ENCODE measurements at regions not wholly inside any gene's neighbourhood (a gene's known extent, or its start where the extent isn't known, plus 50 kb on each side); places are given as distances from the start of the nearest gene placed in this dataset.

DNA sequence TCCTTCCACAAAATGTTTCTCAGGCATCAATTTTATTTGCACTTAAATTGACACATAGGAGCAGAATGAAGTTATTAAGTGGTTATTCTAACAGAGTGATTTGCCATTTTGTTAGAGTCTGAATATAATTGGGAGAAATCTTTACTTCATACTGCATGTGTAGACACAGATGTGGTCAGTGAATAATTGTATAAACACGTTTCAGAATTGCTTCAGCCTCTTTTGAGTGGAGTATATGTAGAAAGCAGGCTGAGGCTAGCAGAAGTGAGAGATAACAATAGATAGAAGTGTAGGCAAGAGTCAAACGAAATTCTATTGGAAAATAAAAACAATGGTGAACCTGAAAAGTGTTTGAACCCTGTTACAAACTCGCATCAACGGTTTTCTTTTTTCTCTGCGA, 270.7 kb downstream of the TMEM167A start:
- no peak for DNase-seq (ENCODE audit: low spot score)

GRCh38 chr5:82804155-82804690, 273.0 kb downstream of the TMEM167A start:
- no peak for DNase-seq (ENCODE audit: low spot score)

DNA sequence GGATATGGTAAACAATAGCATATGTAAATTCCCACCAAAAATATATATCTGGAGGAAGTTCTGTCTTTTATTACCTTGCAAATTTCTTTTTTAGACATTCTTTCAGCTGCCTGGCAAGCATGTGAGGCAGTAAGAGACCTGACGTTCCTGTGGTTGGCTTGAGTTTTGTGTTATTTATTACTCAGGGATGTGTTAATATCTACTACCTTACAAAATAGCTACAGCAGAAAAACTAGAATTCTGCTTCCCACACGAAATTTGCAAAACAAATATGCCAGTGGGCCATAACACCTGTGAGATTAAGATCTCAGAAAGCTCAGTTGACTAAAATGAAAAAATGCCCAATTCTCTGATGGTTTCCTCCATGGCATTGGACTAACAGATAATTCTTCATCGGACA, 274.2 kb downstream of the TMEM167A start:
- DNase-seq (ENCODE audit: low spot score), result no peak

- no peak for DNase-seq (ENCODE audit: low spot score)
Observed at GRCh38 chr5:82800826-82801225, 276.4 kb downstream of the TMEM167A start.

- DNase-seq (ENCODE audit: low spot score), result no peak
Observed at GRCh38 chr5:82799361-82800077, 277.7 kb downstream of the TMEM167A start.

DNA sequence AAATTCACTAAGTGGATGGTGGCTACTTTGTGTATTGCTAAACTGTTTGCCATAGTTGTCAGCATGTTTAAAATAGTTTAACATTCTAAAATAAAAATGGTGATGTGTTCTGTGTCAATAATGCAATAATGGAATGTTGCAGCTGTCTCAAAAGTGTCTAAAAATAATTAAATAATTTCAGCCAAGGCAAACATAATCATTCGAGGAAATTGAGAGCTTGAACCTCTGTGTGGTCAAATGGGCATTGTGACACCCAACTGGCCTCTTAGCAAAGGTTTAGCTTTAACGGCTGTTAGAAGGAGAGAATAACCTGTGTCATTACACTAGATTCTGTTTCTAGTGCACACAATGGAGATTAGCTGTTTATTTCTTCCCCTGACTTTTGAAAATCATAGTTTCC, 278.5 kb downstream of the TMEM167A start:
- no peak for DNase-seq (ENCODE audit: low spot score)

- no peak for DNase-seq (ENCODE audit: low spot score)
Observed at GRCh38 chr5:82796643-82797416, 280.4 kb downstream of the TMEM167A start.

GRCh38 chr5:82794876-82795275, 282.3 kb downstream of the TMEM167A start:
- DNase-seq (ENCODE audit: low spot score), result no peak

DNA sequence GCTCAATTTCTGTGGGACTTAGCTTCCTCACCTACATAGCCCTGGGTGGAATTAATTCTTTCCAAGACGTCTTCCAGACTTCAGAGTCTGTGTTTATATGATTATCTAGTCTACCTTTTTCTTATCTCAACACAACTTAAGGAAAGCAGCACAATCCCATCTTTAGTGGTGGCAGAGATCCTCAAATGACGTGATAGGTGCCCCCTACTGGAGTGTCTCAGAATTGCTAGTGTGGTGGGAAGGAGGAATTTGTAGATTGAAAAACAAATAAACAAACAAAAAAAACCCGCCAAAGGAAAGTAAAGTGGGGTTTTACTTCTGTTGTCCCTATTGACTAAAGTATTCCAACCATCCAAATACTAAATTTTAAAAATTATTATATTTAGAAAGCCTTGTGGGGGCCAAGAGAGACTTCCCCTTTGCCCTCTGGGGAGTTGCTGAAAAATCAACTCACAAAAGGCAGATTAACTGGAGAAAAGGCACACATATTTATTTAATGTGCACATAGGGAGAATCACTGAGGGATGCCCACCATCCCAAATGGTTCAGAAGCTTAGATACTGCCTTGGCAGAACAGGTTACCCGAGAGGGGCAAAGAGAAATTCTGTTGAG, 283.3 kb downstream of the TMEM167A start:
- DNase-seq (ENCODE audit: low spot score), result peak; percentile 32

DNA sequence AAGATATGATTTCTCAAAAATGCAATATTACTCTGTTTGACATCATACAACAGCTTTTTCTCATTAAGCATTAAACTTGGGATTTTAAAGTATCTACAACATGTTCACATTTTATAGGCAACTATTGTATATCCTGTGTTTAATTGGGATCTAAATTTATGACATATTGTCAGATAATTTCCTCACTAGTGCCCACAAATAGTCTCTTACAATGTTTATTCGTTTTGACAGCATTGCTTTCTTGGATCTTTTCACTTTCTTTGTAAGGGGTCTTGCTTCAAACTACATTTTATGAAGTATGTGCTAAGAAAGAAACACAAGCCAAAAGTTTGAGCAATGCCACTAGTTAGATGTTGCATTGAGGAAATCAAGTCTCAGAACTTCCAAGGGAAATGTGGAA, 285.1 kb downstream of the TMEM167A start:
- DNase-seq (ENCODE audit: low spot score), result no peak

- no peak for DNase-seq (ENCODE audit: low spot score)
Observed at GRCh38 chr5:82789095-82789494, 288.1 kb downstream of the TMEM167A start.

DNA sequence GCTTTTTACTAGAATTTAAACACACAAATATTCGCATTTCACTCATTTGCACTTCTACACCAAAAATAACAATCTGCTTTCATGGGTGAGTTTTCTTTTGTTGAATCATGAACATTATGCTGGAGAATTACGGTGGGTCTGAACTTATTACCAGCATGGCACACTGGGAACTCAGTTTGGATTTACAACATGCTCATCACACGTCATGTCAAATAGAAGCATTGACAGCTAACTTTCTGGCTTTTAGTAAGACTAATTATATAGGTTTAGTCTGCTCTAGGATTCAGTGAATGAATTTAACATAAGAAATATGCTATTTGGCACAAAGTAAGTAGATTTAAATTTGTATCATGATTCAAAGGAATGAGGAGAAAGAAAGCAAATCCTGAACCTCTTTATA, 290.4 kb downstream of the TMEM167A start:
- no peak for DNase-seq (ENCODE audit: low spot score)

GRCh38 chr5:82785882-82786509, 291.2 kb downstream of the TMEM167A start:
- DNase-seq (ENCODE audit: low spot score), result no peak

- no peak for DNase-seq (ENCODE audit: low spot score)
Observed at GRCh38 chr5:82785456-82785855, 291.7 kb downstream of the TMEM167A start.

DNA sequence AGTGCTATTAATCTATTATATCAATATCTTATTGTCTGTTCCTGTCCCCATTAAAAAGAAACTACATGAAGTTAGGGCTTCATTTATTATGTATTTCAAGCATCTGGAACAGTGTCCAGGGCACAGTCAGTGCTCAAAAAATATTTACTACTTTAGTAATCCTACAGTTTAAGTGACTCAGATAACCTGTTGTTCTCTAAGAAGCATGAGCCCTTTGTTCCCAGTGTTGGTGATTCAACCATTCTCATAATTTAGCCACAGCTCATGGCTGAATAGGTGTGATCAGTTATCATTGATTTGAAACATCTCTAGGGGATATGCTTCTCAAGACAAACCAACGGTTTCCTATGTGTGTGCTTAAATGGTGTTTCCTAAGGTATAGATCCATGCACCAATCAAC, 292.7 kb downstream of the TMEM167A start:
- DNase-seq (ENCODE audit: low spot score), result no peak

DNA sequence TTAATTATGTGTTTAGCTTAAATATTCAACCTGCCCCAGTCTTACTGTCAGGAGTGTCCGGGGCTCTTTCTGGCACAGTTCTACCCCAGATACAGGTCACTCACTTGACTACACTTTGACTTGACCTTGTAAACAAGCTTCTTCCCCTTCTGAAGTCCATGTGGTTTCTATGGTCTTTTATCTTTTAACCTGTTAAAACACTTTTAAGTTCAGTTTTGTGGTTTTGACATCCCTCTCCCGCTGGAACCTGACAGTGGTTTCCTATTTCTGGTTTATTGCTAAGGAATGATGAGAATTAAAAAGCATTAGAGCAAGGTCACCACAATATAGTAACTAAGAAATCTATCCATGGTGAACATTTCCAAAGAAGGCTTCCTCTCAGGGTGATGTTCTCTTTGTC, 300.1 kb downstream of the TMEM167A start:
- no peak for DNase-seq (ENCODE audit: low spot score)

- no peak for DNase-seq (ENCODE audit: low spot score)
Observed at GRCh38 chr5:82772281-82772680, 304.9 kb downstream of the TMEM167A start.

GRCh38 chr5:82766206-82766605, 311.0 kb downstream of the TMEM167A start:
- no peak for DNase-seq (ENCODE audit: low spot score)

GRCh38 chr5:82765765-82766164, 311.4 kb downstream of the TMEM167A start:
- DNase-seq (ENCODE audit: low spot score), result no peak

DNA sequence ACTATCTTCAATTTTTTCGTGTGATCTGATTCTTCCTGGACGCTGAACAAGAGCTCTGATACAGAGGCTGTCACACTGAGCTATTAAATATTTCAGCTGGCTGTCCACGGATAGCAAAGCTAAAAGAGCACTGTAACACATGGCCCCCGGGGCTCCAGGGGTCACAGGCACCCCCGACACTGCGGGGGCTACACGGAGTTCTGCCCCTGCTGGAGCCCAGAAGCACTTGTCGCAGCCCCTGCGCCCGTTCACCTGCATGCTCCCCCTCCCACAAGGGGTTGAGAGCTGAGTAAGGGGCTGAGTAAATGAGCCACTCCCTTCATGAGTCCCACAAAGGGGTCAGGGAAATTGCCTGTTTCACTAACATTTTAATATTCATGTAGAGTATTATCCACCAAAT, 316.3 kb downstream of the TMEM167A start:
- no peak for DNase-seq (ENCODE audit: low spot score)

- no peak for DNase-seq (ENCODE audit: low spot score)
Observed at GRCh38 chr5:82758881-82759280, 318.3 kb downstream of the TMEM167A start.

DNA sequence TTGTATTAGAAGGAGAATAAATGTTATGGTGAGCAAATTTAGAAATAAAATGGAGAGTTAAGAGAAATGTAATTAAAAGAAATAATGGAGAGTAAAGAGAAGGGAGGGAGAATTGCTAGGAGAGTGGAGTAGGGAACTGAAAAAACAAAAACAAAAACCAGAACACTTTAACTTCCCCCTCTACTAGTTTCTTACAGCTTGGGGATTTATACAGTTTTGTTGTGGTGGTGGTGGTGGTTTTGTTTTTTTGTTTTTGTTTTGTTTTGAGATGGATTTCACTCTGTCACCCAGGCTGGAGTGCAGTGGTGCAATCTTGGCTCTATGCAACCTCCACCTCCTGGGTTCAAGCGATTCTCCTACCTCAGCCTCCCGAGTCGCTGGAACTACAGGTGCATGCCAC, 322.4 kb downstream of the TMEM167A start:
- DNase-seq (ENCODE audit: low spot score), result no peak

Measured in LoVo (cell line).